Stimulated activated CD4-positive, alpha-beta T cell treated with anti-CD3 and anti-CD28 coated beads, Interleukin-15, amount 100 ng/mL, for 1 hour (primary cell): ENCODE measurements at regions not wholly inside any gene's neighbourhood (a gene's known extent, or its start where the extent isn't known, plus 50 kb on each side); places are given as distances from the start of the nearest gene placed in this dataset.
"Not testable (repeated sequence)": the region's sequence is repeated elsewhere in the genome, so short reads cannot be mapped to it uniquely, and the experiment has no call there.

ENCODE experiments used
- DNase-seq, 2 donors: peaks; one replicate each; pipeline ENCODE4 v3.0.0-alpha.2; 2020; ENCODE audit warnings: low read depth in 1 of 2, low spot score in 1 of 2

DNA sequence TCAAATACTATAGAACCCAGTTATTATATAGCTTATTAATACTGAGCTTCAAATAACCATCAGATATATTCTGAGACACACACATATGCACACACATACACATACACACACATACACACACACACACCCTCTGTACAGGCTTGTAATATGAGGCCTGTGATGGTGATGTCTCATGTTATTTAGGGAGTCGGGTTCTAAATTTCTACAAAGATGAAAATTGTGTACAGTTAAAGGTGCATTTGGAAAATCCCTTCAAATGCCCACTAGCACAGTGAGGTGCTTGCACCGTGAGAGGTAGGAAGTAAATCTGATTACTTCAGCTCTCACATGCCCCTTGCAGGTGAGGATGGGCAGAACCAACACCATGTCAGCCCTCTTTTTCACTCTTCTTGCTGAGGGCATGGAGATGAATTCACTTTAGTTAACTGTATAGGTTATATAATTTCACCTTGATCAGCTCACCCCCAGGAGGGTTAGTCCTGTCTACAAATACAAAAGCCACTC lies 294.5 kb upstream of the PROK2 start:
- no peak for DNase-seq

GRCh38 chr3:72078676-72079368 lies 293.9 kb upstream of the PROK2 start:
- no peak for DNase-seq

DNA sequence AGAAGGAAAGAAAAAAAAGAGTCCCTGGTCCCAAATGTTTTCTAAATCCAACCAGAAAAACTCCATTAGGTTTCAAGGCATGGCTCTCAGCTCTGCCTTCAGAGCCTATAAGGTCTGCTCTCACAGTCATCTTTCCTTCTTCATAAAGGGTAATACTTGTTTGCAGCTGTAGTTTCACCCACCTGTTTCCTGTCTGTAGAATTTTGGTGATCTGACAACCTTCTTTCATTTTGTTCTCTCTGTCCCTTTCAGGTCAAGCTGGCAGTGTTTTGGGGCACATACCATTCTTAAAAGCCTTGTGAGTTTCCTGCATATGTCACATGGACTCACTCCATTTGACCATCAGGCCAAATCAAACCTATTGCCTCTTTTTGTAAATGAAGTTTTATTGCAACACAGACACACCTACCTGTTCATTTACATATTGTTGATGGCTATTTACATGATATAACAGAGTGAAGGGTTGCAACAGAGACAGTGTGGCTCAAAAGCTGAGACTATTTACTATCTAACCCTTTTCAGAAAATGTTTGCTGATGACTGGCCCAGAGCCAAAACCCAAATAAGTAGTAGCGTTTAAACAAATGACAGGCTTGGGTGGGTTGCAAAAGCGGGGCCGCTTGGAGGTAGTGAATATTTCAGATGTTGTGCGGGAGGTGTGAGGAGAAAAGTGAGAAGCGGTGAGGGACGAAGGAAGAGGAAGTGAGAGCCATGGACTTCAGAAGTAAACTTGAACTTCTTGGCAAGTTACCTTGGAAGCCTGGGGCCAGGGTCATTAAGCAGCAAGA lies 292.7 kb upstream of the PROK2 start:
- no peak for DNase-seq

DNA sequence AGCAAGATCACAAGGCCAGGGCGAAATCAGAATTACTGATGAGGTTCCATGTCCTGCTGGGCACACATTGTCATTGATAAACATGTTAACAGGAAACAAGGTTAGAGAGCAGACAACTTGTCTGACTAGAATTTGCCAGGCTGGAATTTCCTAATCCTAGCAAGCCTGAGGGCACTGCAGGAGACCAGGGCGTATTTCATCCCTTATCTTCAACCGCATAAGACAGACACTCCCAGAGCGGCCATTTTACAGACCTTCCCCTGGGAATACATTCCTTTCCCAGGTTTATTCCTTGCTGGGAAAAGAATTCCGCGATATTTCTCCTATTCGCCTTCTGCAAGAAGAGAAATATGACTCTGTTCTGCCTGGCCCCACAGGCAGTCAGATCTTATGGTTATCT lies 290.9 kb upstream of the PROK2 start:
- DNase-seq: not testable (repeated sequence)

DNA sequence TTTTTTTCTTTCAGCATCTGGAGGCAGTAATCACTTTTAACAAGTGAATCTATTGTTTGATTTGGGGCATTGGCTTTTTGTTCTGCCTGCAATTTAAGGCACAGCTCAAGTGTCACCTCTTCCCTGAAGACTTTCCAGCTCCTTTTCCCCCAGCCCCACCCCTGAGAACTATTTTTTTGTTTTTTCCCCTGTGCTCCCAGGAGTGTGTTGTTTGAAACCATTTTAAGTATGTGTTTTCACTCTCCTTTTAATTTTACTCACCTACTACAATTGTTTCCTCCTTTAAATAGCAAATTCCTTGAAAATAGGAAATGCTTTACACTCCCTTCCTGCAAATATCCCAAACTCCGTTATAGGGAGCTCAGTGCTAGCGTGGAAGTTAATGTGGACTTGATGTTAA lies 286.7 kb upstream of the PROK2 start:
- no peak for DNase-seq

- DNase-seq: no peak
Observed at GRCh38 chr3:72070005-72070404, 285.1 kb upstream of the PROK2 start.

- DNase-seq: no peak
Observed at GRCh38 chr3:72069543-72069942, 284.6 kb upstream of the PROK2 start.

GRCh38 chr3:72068621-72069020 lies 283.7 kb upstream of the PROK2 start:
- no peak for DNase-seq

- no peak for DNase-seq
Observed at GRCh38 chr3:72067721-72068120, 282.8 kb upstream of the PROK2 start.

GRCh38 chr3:72065872-72066641 lies 281.1 kb upstream of the PROK2 start:
- no peak for DNase-seq

GRCh38 chr3:72065236-72065635 lies 280.3 kb upstream of the PROK2 start:
- no peak for DNase-seq

- not testable (repeated sequence) for DNase-seq
Observed at GRCh38 chr3:72064727-72065126, 279.8 kb upstream of the PROK2 start.

GRCh38 chr3:72062017-72062416 lies 277.1 kb upstream of the PROK2 start:
- DNase-seq: no peak

- no peak for DNase-seq
Observed at GRCh38 chr3:72060447-72061034, 275.6 kb upstream of the PROK2 start.

GRCh38 chr3:72058493-72059081 lies 273.6 kb upstream of the PROK2 start:
- DNase-seq: no peak

GRCh38 chr3:72055436-72055835 lies 270.5 kb upstream of the PROK2 start:
- DNase-seq: no peak

- no peak for DNase-seq
Observed at GRCh38 chr3:72054976-72055375, 270.0 kb upstream of the PROK2 start.

GRCh38 chr3:72052841-72053409 lies 268.0 kb upstream of the PROK2 start:
- DNase-seq: no peak

- no peak for DNase-seq
Observed at GRCh38 chr3:72050771-72051170, 265.8 kb upstream of the PROK2 start.

DNA sequence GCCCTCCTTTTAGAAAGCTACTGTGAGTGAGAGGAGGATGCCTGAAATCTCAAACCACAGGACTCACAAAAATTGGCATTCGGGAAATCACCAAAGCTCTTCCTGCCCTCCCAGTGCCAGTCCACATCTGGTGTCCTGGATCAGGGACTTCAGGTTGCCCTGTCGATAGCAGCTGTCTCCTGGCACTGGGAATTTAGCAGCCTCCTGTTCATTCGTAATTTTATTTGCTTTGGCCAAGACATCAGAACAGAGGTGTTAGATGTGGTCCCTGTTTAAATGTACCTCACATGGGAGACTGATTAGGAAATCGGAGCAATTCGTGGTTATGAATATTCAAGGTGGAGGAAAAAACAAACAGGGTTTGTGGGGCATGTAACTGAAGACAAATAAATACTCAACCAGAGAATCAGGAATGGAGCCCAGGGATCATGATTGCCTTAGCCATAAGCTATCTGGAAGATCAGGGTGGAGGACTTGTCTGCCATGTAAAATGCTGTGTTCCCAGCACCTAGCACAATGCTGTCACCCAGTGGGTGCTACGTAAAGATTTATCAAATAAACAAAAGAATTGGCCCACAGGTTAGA lies 265.2 kb upstream of the PROK2 start:
- DNase-seq: no peak
